H9 (cell line): ENCODE measurements at regions not wholly inside any gene's neighbourhood (a gene's known extent, or its start where the extent isn't known, plus 50 kb on each side); places are given as distances from the start of the nearest gene placed in this dataset.

Source experiments
- DNase-seq: peaks from one replicate; pipeline ENCODE4 v3.0.0-alpha.2; 2017
- H2AFZ ChIP-seq: one replicate; pipeline ENCODE4 v1.6.1; 2013; ENCODE audit warnings: mild to moderate bottlenecking, low read length, control low read depth, moderate library complexity
- H2AK5ac ChIP-seq: 2 replicates; pipeline ENCODE4 v1.6.1; 2013; ENCODE audit warnings: low read length, control low read depth, mixed read lengths; ENCODE audit not compliant: insufficient read length
- H2BK120ac ChIP-seq: one replicate; pipeline ENCODE4 v1.6.1; 2013; ENCODE audit warnings: low read depth, mild to moderate bottlenecking, low read length, control low read depth, inconsistent platforms; ENCODE audit not compliant: poor library complexity, severe bottlenecking
- H2BK12ac ChIP-seq: 2 replicates; pipeline ENCODE4 v1.6.1; 2013; ENCODE audit warnings: low read length, control low read depth, mixed read lengths, low read depth; ENCODE audit not compliant: insufficient read length
- H2BK15ac ChIP-seq: 2 replicates; pipeline ENCODE4 v1.6.1; 2013; ENCODE audit warnings: low read depth, low read length, control low read depth
- H2BK20ac ChIP-seq: one replicate; pipeline ENCODE4 v1.6.1; 2013; ENCODE audit warnings: low read depth, mild to moderate bottlenecking, low read length, control low read depth, inconsistent platforms; ENCODE audit not compliant: poor library complexity, severe bottlenecking
- H2BK5ac ChIP-seq: 2 replicates; pipeline ENCODE4 v1.6.1; 2013; ENCODE audit warnings: low read length, control low read depth, mixed read lengths; ENCODE audit not compliant: insufficient read length
- H3K14ac ChIP-seq: 2 replicates; pipeline ENCODE4 v1.6.1; 2013; ENCODE audit warnings: low read length, control low read depth; ENCODE audit not compliant: insufficient read depth
- H3K18ac ChIP-seq: 2 replicates; pipeline ENCODE4 v1.6.1; 2013; ENCODE audit warnings: low read depth, mild to moderate bottlenecking, mixed read lengths, low read length, control low read depth; ENCODE audit not compliant: insufficient read length
- H3K23ac ChIP-seq: 2 replicates; pipeline ENCODE4 v1.6.1; 2013; ENCODE audit warnings: low read length, control low read depth, mixed read lengths, low read depth; ENCODE audit not compliant: insufficient read length
- H3K23me2 ChIP-seq: 2 replicates; pipeline ENCODE4 v1.6.1; 2013; ENCODE audit warnings: low read depth, mild to moderate bottlenecking, mixed read lengths, low read length, control low read depth; ENCODE audit not compliant: insufficient read length, poor library complexity, severe bottlenecking
- H3K27ac ChIP-seq: 2 replicates; pipeline ENCODE4 v1.5.1; 2013; ENCODE audit warnings: low read length, control low read depth, mixed read lengths, low read depth; ENCODE audit not compliant: insufficient read length
- H3K27me3 ChIP-seq: 2 replicates; pipeline ENCODE4 v1.6.1; 2013; ENCODE audit warnings: low read length, control low read depth, inconsistent platforms; ENCODE audit not compliant: insufficient read depth
- H3K4ac ChIP-seq: 2 replicates; pipeline ENCODE4 v1.6.1; 2013; ENCODE audit warnings: low read depth, mild to moderate bottlenecking, control low read depth, inconsistent platforms, low read length, moderate library complexity
- H3K4me1 ChIP-seq: 2 replicates; pipeline ENCODE4 v1.6.1; 2013; ENCODE audit warnings: low read length, control low read depth, inconsistent platforms; ENCODE audit not compliant: insufficient read depth
- H3K4me2 ChIP-seq: 2 replicates; pipeline ENCODE4 v1.6.1; 2013; ENCODE audit warnings: low read length, control low read depth, mixed read lengths; ENCODE audit not compliant: insufficient read length, insufficient read depth
- H3K56ac ChIP-seq: 2 replicates; pipeline ENCODE4 v1.6.1; 2013; ENCODE audit warnings: low read depth, mild to moderate bottlenecking, mixed read lengths, low read length, control low read depth; ENCODE audit not compliant: insufficient read length
- H3K79me1 ChIP-seq: 2 replicates; pipeline ENCODE4 v1.6.1; 2013; ENCODE audit warnings: low read depth, mild to moderate bottlenecking, moderate library complexity, low read length, control low read depth, inconsistent platforms; ENCODE audit not compliant: insufficient read depth, poor library complexity, severe bottlenecking
- H3K79me2 ChIP-seq: 2 replicates; pipeline ENCODE4 v1.6.1; 2013; ENCODE audit warnings: low read length, control low read depth, inconsistent platforms; ENCODE audit not compliant: insufficient read depth
- H3K9ac ChIP-seq: 2 replicates; pipeline ENCODE4 v1.6.1; 2013; ENCODE audit warnings: low read length, control low read depth, mixed read lengths; ENCODE audit not compliant: insufficient read length; ENCODE audit errors: extremely low read depth
- H3K9me3 ChIP-seq: one replicate; pipeline ENCODE4 v1.6.1; 2013; ENCODE audit warnings: low read depth, low read length, inconsistent platforms; ENCODE audit not compliant: control insufficient read depth
- H3T11ph ChIP-seq: one replicate; pipeline ENCODE4 v1.6.1; 2013; ENCODE audit warnings: mild to moderate bottlenecking, low read length, control low read depth, inconsistent platforms
- H4K20me1 ChIP-seq: one replicate; pipeline ENCODE4 v1.6.1; 2013; ENCODE audit not compliant: control insufficient read depth, insufficient read length, insufficient read depth
- H4K5ac ChIP-seq: 2 replicates; pipeline ENCODE4 v1.6.1; 2013; ENCODE audit warnings: low read depth, mild to moderate bottlenecking, mixed read lengths, low read length, control low read depth; ENCODE audit not compliant: insufficient read length
- H4K8ac ChIP-seq: replicated peaks from 2 replicates; pipeline ENCODE4 v1.6.1; 2013; ENCODE audit warnings: low read length, control low read depth, mixed read lengths, low read depth; ENCODE audit not compliant: insufficient read length
- H4K91ac ChIP-seq: 2 replicates; pipeline ENCODE4 v1.6.1; 2013; ENCODE audit warnings: low read depth, mild to moderate bottlenecking, moderate library complexity, mixed read lengths, low read length, control low read depth; ENCODE audit not compliant: insufficient read length
- H3K27ac Mint-ChIP-seq, 3 experiments: 2 replicates in 2 of 3; 3 replicates in 1 of 3; pipeline ENCODE4 v1.8.0; 2020 to 2021; ENCODE audit warnings: mixed read lengths in 3 of 3, mild to moderate bottlenecking in 1 of 3, moderate library complexity in 1 of 3
- H3K27me3 Mint-ChIP-seq: 2 replicates; pipeline ENCODE4 v1.8.0; 2021; ENCODE audit warnings: low read depth, mild to moderate bottlenecking, moderate library complexity, mixed read lengths
- H3K36me3 Mint-ChIP-seq, 3 experiments: 2 replicates in 2 of 3; 3 replicates in 1 of 3; pipeline ENCODE4 v1.8.0; 2020 to 2021; ENCODE audit warnings: low read depth in 3 of 3, mixed read lengths in 3 of 3; ENCODE audit not compliant: insufficient read depth in 1 of 3
- H3K4me1 Mint-ChIP-seq, 2 experiments: 2 replicates each; pipeline ENCODE4 v1.8.0; 2020; ENCODE audit warnings: mixed read lengths in 2 of 2
- H3K4me3 Mint-ChIP-seq, 2 experiments: 2 replicates in 1 of 2; 3 replicates in 1 of 2; pipeline ENCODE4 v1.8.0; 2020 to 2021; ENCODE audit warnings: mild to moderate bottlenecking in 2 of 2, mixed read lengths in 2 of 2, moderate library complexity in 1 of 2
- H3K9me3 Mint-ChIP-seq, 2 experiments: 2 replicates in 1 of 2; 3 replicates in 1 of 2; pipeline ENCODE4 v1.8.0; 2020; ENCODE audit warnings: mild to moderate bottlenecking in 2 of 2, mixed read lengths in 2 of 2, moderate library complexity in 1 of 2
- WGBS: extraction: QIAGEN DNeasy Blood & Tissue Kit; methylation state at CpG from one replicate; pipeline ENCODE4 v1.1.7; 2013; ENCODE audit warnings: missing lambda C conversion rate, low lambda C conversion rate, mixed read lengths; ENCODE audit not compliant: insufficient read length; ENCODE audit errors: extremely low coverage; 5-methylcytosine and 5-hydroxymethylcytosine counted together
- TF ChIP-seq, protein P1 (sequence below): fragments of 200-600 bp; sonication (generic); conservative IDR thresholded peaks from 3 replicates; pipeline ENCODE4 v1.8.0; 2021; ENCODE audit warnings: antibody characterized with exemption, mild to moderate bottlenecking

DNA sequence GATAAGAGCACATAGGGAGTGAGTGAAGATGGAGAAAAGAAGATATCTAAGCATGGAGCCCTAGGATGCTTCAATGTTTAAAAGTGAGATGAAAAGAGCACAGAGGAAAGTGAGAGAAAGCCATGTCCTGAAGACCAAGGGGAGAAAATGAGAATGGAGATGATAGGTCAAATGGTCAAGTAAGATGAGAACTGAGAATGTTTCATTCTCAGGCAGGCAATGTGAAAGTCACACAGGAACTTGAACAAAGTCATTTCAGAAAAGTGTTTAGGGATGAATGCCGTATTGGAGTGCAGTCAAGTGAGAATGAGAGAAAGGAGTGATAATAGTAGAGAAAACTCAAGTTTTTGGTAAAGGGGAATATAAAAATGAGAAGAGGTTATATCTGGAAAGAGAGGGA lies 148.7 kb upstream of the PTCHD1 start:
- WGBS: 100% methylated on average over 1 of the region's 1 CpG
- H3K27ac Mint-ChIP-seq: no peak overlapping the region
- no peak overlapping the region for H2BK120ac ChIP-seq

More for the DNA sequence above, 148.7 kb upstream of the PTCHD1 start:
- no peak overlapping the region for H2BK12ac ChIP-seq
- H3K4me1 ChIP-seq: no peaks in the 10 kb centered on the region
- no peak overlapping the region for H3K14ac ChIP-seq
- peaks cover 0 to 10% of the 10 kb centered on the region in 2 experiments; a peak in 4 of 5 replicates for H3K9me3 Mint-ChIP-seq
- no peak overlapping the region for H4K91ac ChIP-seq
- no peak overlapping the region for H3K18ac ChIP-seq
- no peak overlapping the region for H3K4ac ChIP-seq
- H3K23me2 ChIP-seq: no peaks in the 10 kb centered on the region
- H4K5ac ChIP-seq: no peak overlapping the region
- H2BK15ac ChIP-seq: no peak overlapping the region
- H3T11ph ChIP-seq: no peak overlapping the region
- TF ChIP-seq, protein P1, sequence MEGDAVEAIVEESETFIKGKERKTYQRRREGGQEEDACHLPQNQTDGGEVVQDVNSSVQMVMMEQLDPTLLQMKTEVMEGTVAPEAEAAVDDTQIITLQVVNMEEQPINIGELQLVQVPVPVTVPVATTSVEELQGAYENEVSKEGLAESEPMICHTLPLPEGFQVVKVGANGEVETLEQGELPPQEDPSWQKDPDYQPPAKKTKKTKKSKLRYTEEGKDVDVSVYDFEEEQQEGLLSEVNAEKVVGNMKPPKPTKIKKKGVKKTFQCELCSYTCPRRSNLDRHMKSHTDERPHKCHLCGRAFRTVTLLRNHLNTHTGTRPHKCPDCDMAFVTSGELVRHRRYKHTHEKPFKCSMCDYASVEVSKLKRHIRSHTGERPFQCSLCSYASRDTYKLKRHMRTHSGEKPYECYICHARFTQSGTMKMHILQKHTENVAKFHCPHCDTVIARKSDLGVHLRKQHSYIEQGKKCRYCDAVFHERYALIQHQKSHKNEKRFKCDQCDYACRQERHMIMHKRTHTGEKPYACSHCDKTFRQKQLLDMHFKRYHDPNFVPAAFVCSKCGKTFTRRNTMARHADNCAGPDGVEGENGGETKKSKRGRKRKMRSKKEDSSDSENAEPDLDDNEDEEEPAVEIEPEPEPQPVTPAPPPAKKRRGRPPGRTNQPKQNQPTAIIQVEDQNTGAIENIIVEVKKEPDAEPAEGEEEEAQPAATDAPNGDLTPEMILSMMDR: no peak
- H2AFZ ChIP-seq: no peak overlapping the region
- no peak overlapping the region for H3K4me3 Mint-ChIP-seq
- H3K36me3 Mint-ChIP-seq: no peaks in the 10 kb centered on the region
- no peaks in the 10 kb centered on the region for H3K9me3 ChIP-seq
- no peak overlapping the region for H3K9ac ChIP-seq
- H3K23ac ChIP-seq: no peak overlapping the region
- no peak overlapping the region for H3K56ac ChIP-seq
- H4K20me1 ChIP-seq: no peaks in the 10 kb centered on the region
- H3K79me2 ChIP-seq: no peaks in the 10 kb centered on the region
- H3K27ac ChIP-seq: no peak overlapping the region
- no peaks in the 10 kb centered on the region for H3K27me3 ChIP-seq
- H3K79me1 ChIP-seq: no peaks in the 10 kb centered on the region
- no peak for DNase-seq
- no peaks in the 10 kb centered on the region for H3K27me3 Mint-ChIP-seq
- no peak overlapping the region for H2BK5ac ChIP-seq
- no peak overlapping the region for H2BK20ac ChIP-seq
- no peak overlapping the region for H2AK5ac ChIP-seq
- H3K4me1 Mint-ChIP-seq: no peaks in the 10 kb centered on the region
- no peak overlapping the region for H4K8ac ChIP-seq
- H3K4me2 ChIP-seq: no peak overlapping the region
